Keratinocyte (primary cell): ENCODE measurements at regions not wholly inside any gene's neighbourhood (a gene's known extent, or its start where the extent isn't known, plus 50 kb on each side); places are given as distances from the start of the nearest gene placed in this dataset.
A peak's percentile ranks its signal among the peaks of the same experiment; 100 is the strongest.

Experiments used
- DNase-seq: peaks from one replicate; pipeline ENCODE4 v3.0.0-alpha.2; 2011; ENCODE audit warnings: low read depth, missing footprints, low spot score
- FAIRE-seq: peaks from 2 replicates; lab custom pipeline; 2011; peaks lifted over from hg19 to GRCh38; lab: Jason Lieb, UNC
- H2AFZ ChIP-seq: 2 replicates; pipeline ENCODE4 v1.6.0; 2012; ENCODE audit warnings: low read length, control low read depth, inconsistent platforms; ENCODE audit not compliant: control insufficient read depth
- H3K27ac ChIP-seq: 2 replicates; pipeline ENCODE4 v1.5.1; 2011; ENCODE audit warnings: low read length; ENCODE audit not compliant: control insufficient read depth, insufficient read depth
- H3K27me3 ChIP-seq: 3 replicates; pipeline ENCODE4 v1.6.0; 2011; ENCODE audit warnings: low read length; ENCODE audit not compliant: control insufficient read depth, insufficient read depth; ENCODE audit errors: extremely low read depth
- H3K36me3 ChIP-seq, 2 experiments: 2 replicates in 1 of 2; 3 replicates in 1 of 2; pipeline ENCODE4 v1.5.1; 2011; ENCODE audit warnings: low read length in 2 of 2, mild to moderate bottlenecking in 1 of 2; ENCODE audit not compliant: control insufficient read depth in 2 of 2, insufficient read depth in 2 of 2; ENCODE audit errors: extremely low read depth in 1 of 2
- H3K4me1 ChIP-seq: 3 replicates; pipeline ENCODE4 v1.5.1; 2011; ENCODE audit warnings: low read length; ENCODE audit not compliant: control insufficient read depth, insufficient read depth; ENCODE audit errors: extremely low read depth
- H3K4me2 ChIP-seq: 3 replicates; pipeline ENCODE4 v1.6.0; 2011; ENCODE audit warnings: low read depth, low read length; ENCODE audit not compliant: control insufficient read depth, insufficient read depth; ENCODE audit errors: extremely low read depth
- H3K4me3 ChIP-seq, 3 experiments: fragments of 200-600 bp in 1 of 3; sonication (generic) in 1 of 3; 2 replicates in 2 of 3; 3 replicates in 1 of 3; pipeline ENCODE4 v1.5.1; 2011 to 2016; ENCODE audit warnings: low read length in 3 of 3, mild to moderate bottlenecking in 3 of 3, control low read depth in 2 of 3, inconsistent platforms in 1 of 3, low read depth in 1 of 3, mixed read lengths in 1 of 3, mixed run types in 1 of 3, moderate library complexity in 1 of 3; ENCODE audit not compliant: control insufficient read depth in 2 of 3, insufficient read depth in 2 of 3; ENCODE audit errors: extremely low read depth in 1 of 3
- H3K79me2 ChIP-seq: 2 replicates; pipeline ENCODE4 v1.6.0; 2012; ENCODE audit warnings: low read length; ENCODE audit not compliant: control insufficient read depth, insufficient read depth
- H3K9ac ChIP-seq: 3 replicates; pipeline ENCODE4 v1.6.0; 2011; ENCODE audit warnings: low read length; ENCODE audit not compliant: control insufficient read depth, insufficient read depth; ENCODE audit errors: extremely low read depth
- H3K9me1 ChIP-seq: 3 replicates; pipeline ENCODE4 v1.6.0; 2011; ENCODE audit warnings: low read length; ENCODE audit not compliant: control insufficient read depth, insufficient read depth; ENCODE audit errors: extremely low read depth
- H3K9me3 ChIP-seq: 2 replicates; pipeline ENCODE4 v1.5.1; 2012; ENCODE audit warnings: low read depth, low read length; ENCODE audit not compliant: control insufficient read depth
- H4K20me1 ChIP-seq: 3 replicates; pipeline ENCODE4 v1.6.0; 2011; ENCODE audit warnings: low read length; ENCODE audit not compliant: control insufficient read depth, insufficient read depth; ENCODE audit errors: extremely low read depth
- EZH2 ChIP-seq: IDR thresholded peaks from one replicate; pipeline ENCODE4 v1.6.1; 2012; ENCODE audit warnings: inconsistent platforms, mild to moderate bottlenecking, low read length, moderate library complexity
- dilution Hi-C: fragments of 300-500 bp; cut with MboI; formaldehyde crosslinking; loops from one replicate; pipeline ENCODE4 v1.7.0; 2020; ENCODE audit warnings: low sequenced_read_pairs; ENCODE audit not compliant: extremely low pct_ligation_motif_present
- TF ChIP-seq, protein P1 (sequence below), 3 experiments: IDR thresholded peaks in 1 of 3; conservative IDR thresholded peaks in 1 of 3; optimal IDR thresholded peaks in 1 of 3; 2 replicates in 2 of 3; 3 replicates in 1 of 3; pipeline versions ENCODE3 to v1.5.1; 2011; ENCODE audit warnings: low read length in 3 of 3, mild to moderate bottlenecking in 3 of 3, moderate library complexity in 2 of 3, control low read depth in 1 of 3, inconsistent platforms in 1 of 3; ENCODE audit not compliant: insufficient read depth in 2 of 3; ENCODE audit errors: extremely low read depth in 1 of 3

DNA sequence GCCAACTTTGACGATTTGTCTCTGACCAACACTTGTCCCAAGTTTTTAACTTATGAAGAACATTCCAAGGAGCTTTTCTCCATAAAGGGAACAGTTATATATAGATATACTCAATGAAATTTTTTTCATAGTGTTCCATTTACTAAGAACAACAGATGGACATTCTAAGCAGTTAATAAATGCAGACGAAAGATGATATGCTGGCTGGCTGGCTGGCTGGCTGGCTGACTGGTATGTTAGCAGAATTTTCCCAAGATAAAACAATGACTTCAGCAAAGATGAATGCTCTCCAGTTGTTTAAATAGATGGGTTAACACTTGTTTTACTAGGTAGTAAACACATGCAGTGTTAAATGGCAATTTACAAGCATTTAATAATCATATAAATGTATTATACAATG, 62.2 kb downstream of the SPANXN3 start:
- Histone ChIP-seq H3K79me2 (no peaks in the 10 kb centered on the region), H3K27ac (no peak overlapping the region), H2AFZ (no peak overlapping the region), H3K9me1 (no peaks in the 10 kb centered on the region), H3K4me1 (no peaks in the 10 kb centered on the region), H3K4me3 (no peak overlapping the region), H3K9me3 (no peaks in the 10 kb centered on the region), H3K9ac (no peak overlapping the region), H3K4me2 (no peak overlapping the region), H3K36me3 (no peaks in the 10 kb centered on the region), H3K27me3 (no peaks in the 10 kb centered on the region), H4K20me1 (no peaks in the 10 kb centered on the region)
- dilution Hi-C loops = no loop called here
- DNase-seq = no peak
- FAIRE-seq = no peak
- TF ChIP-seq EZH2 = no peak
- TF ChIP-seq, protein P1, sequence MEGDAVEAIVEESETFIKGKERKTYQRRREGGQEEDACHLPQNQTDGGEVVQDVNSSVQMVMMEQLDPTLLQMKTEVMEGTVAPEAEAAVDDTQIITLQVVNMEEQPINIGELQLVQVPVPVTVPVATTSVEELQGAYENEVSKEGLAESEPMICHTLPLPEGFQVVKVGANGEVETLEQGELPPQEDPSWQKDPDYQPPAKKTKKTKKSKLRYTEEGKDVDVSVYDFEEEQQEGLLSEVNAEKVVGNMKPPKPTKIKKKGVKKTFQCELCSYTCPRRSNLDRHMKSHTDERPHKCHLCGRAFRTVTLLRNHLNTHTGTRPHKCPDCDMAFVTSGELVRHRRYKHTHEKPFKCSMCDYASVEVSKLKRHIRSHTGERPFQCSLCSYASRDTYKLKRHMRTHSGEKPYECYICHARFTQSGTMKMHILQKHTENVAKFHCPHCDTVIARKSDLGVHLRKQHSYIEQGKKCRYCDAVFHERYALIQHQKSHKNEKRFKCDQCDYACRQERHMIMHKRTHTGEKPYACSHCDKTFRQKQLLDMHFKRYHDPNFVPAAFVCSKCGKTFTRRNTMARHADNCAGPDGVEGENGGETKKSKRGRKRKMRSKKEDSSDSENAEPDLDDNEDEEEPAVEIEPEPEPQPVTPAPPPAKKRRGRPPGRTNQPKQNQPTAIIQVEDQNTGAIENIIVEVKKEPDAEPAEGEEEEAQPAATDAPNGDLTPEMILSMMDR (optimal IDR thresholded peaks at IDR 0.05 in 1 of 3, IDR thresholded peaks at IDR 0.05 in 1 of 3, conservative IDR thresholded peaks at IDR 0.05 in 1 of 3; ENCODE audit: extremely low read depth in 1 of 3, insufficient read depth in 2 of 3, low read length in 3 of 3) = no peak

DNA sequence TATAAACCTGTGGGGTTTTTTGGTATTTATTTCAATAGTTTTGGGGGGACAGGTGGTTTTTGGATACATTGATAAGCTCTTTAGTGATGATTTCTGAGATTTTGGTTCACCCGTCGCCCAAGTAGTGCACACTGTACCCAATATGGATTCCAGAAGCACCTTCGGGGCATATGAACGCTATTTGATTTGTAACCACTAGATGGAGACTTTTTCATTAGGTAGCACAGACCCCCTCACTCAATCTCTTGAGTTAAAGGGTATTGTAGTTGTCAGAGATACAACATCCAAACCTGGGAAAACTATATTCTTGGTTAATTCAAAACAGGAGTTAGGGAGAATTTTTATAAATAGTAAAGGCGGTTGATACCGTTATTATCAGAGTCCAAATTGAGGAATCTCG, 79.8 kb downstream of the SPANXN3 start:
- FAIRE-seq (no peak), DNase-seq (no peak)
- H3K9ac ChIP-seq = no peak overlapping the region
- H3K79me2 ChIP-seq = no peaks in the 10 kb centered on the region
- H3K4me3 ChIP-seq = no peak overlapping the region
- H3K36me3 ChIP-seq = no peaks in the 10 kb centered on the region
- dilution Hi-C loops = no loop called here
- H2AFZ ChIP-seq = no peak overlapping the region
- H3K4me2 ChIP-seq = no peak overlapping the region
- H3K27ac ChIP-seq = no peak overlapping the region
- no peaks in the 10 kb centered on the region for H3K4me1 ChIP-seq
- TF ChIP-seq, protein P1 (optimal IDR thresholded peaks at IDR 0.05 in 1 of 3, IDR thresholded peaks at IDR 0.05 in 1 of 3, conservative IDR thresholded peaks at IDR 0.05 in 1 of 3; ENCODE audit: extremely low read depth in 1 of 3, insufficient read depth in 2 of 3, low read length in 3 of 3) = peak in 1 of 3 experiments; percentile 19
- no peak for TF ChIP-seq EZH2
- no peaks in the 10 kb centered on the region for H3K9me1 ChIP-seq
- H3K9me3 ChIP-seq = no peaks in the 10 kb centered on the region
- H4K20me1 ChIP-seq = no peaks in the 10 kb centered on the region
- H3K27me3 ChIP-seq = no peaks in the 10 kb centered on the region
